ENCODE measurements at regions not wholly inside any gene's neighbourhood (a gene's known extent, or its start where the extent isn't known, plus 50 kb on each side); places are given as distances from the start of the nearest gene placed in this dataset.
"Not testable (repeated sequence)": the region's sequence is repeated elsewhere in the genome, so short reads cannot be mapped to it uniquely, and the experiment has no call there.

DNA sequence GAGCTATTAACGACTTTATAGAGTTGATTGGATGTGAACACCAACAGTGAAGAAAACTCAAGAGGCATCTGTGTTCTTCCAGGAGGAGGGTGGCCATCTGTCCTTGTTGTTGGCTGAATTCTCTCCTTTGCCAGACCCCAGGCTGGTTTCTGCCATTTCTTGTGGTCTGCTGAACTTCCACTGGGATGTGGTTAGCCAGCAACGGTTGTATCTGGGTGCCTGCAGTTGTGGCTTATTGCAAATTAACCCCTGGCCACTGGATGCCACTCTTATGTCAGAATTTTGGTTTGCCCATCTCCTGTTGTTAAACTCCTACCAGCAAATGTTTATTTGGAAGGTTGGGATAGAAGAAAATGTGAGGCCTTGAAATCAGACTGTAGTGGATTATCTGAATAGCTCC, 163.6 kb upstream of the TBC1D5 start:
- no peak for DNase-seq (ENCODE audit: low read depth in 2 of 2)

DNA sequence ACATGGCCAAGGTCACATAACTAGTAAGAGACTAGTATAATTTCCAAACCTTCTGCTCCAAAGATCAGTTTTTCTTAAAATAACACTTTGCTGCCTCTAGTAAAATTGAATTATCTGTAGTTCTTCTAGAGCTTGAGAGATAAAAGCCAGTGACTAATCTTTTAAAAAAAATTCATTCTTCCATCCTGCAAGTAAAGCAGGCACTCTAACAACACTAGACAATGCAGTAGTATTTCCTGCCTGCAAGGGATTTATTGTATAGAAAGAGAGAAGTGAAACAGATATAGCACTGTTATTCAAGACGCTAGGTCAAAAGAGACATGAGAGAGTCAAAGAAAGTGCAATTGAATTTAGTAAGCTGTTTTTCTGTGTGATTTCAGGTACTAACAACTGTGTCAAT, 159.5 kb upstream of the TBC1D5 start:
- DNase-seq (ENCODE audit: low read depth in 2 of 2) = no peak

DNA sequence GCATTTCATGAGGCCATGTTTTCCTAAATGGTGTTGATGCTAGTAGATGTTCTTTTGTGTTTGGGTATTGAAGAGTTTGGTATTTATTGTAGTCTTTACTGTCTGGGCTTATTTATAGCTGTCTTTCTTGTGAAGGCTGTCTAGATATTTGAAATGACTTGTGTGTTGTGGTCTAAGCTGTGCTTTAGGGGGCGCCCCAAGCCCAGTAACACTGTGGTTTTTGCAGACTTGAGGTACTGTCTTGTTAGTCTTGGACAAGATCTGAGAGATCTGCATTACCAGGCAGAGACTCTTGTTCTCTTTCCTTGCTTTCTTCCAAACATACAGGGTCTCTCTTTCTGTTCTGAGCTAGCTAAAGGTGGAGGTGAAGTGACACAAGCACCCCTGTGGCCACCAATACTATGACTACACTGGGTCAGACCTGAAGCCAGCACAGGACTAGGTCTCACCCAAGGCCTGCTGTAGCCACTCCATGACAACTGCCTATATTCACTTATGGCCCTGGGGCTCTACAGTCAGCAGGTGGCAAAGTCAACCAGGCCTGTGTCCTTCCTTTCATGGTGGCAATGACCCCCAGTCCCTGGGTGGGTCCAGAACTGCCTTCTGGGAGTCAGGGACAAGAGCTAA, 152.1 kb upstream of the TBC1D5 start:
- DNase-seq (ENCODE audit: low read depth in 2 of 2) = peak; percentile 7 to 22

DNA sequence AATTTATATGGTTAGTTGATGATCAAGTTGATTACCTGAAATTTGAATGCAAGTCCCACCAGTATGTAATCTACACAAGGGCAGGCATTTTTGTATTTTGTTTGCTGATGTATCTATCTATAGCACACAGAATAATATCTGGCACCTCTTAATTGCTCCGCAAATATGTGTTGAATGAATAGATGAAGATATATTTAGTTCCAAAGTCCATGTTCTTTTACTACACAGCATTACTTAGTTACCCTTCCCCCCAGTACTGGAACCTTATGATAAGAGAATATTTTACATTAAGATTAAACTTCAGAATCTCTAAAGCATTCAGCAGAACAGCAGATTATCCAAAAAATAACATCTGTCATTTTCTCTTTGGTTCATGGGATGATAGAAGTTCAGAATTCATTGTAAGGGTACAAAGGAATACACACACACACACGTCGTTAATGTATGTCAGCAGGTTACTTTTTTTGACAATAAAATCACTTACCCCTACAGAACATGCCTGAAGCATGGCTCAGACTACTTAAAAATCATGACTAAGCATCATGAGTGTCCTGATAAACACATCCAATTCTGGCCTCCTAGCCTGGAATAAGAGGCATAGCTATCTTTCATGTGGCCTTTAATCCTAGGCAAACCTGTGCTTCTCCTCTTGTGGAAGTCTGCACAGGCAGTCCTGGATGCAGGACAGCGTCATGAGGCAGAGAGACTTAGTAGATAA, 148.9 kb upstream of the TBC1D5 start:
- no peak for DNase-seq (ENCODE audit: low read depth in 2 of 2)

DNA sequence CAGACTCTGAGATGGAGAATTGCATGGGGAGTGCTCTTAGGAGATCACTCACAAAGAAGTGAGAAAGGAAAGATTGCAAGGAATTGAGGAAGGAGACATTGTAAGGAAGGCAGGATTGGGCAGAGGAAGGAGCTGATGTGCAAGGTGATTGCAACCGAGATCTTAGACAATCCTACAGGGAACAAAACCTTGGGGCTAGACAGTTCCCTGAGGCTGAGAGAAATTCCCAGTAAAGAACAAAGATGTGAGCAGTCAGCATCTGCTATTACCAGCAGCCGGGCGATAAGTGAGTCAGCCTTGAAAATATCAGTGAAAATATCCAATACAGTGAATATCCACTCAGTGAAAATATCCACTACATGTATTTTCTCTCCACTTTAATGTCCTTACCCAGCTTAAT, 143.6 kb upstream of the TBC1D5 start:
- DNase-seq (ENCODE audit: low read depth in 2 of 2) = no peak

DNA sequence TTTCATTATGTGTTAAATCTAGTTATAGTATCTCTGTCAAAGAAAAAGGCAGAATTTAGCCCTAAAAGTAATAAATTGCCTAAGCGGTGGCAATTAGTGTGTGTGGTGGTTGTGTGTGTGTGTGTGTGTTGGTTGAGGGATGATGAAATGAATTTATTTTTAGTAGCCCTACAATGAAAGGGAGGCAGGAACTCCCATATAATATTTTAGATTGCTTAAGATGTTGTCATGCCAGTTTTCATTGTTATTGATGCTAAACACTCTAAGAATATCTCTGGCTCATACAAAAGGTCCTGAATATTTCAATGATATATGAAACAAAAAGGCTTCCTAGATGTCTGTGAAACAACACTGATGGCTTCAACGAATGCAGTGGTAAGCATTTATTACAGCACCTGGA, 140.6 kb upstream of the TBC1D5 start:
- DNase-seq (ENCODE audit: low read depth in 2 of 2) = no peak

DNA sequence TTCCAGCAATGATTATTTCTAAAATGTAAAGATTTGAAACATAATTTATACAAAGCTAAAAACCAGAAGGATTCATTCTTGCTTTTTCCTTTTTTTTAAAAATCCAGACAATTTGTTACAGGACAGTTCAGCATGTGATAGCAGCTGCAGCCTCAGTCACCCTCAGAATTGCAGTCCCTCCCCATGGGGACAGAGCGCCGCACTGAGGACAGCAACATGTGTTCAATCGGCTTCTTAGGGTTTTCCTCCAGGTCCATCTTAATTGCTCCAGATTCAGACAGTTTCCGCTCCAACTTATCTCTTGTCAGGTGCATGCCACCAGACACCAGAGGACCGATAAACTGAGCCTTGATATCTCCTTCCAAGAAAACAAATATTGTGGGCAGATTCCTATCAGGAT, 134.9 kb upstream of the TBC1D5 start:
- DNase-seq (ENCODE audit: low read depth in 2 of 2) = no peak

DNA sequence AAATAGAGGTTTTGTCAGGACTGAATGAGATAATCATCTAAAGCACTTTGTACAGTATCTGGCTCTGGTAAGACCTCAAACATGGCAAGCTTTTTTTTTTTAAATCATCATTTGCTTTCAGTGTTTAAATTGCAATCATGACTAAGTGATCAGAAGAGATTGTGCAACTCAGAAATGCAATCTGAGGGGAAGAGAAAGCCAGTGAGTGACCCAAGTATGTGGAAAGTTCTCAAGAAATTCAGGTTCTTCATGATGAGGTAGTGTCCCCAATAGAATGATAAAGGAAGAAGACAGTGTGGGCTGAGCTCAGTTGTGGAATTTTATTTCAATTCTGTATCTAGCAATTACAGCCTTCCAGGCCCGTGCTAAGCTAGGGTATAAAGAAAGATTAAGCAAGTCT, 132.2 kb upstream of the TBC1D5 start:
- no peak for DNase-seq (ENCODE audit: low read depth in 2 of 2)

DNA sequence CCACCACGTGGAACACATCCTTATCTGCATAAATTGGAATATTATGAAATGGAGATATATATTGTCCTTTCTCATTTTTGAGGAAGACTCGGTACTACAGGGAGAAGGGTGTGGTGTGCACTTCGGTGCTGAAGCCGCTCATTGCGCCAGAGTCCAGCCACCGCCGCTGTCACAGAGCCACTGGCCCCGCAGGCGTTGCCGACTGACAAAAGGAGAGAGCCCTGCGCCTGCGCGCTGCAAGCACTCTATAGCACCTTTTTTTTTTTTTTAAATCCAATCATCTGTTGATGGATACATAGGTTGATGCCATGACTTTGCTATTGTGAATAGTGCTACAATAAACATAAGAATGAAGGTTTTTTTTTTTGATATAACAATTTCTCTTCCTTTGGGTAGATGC, 130.0 kb upstream of the TBC1D5 start:
- DNase-seq (ENCODE audit: low read depth in 2 of 2) = no peak

DNA sequence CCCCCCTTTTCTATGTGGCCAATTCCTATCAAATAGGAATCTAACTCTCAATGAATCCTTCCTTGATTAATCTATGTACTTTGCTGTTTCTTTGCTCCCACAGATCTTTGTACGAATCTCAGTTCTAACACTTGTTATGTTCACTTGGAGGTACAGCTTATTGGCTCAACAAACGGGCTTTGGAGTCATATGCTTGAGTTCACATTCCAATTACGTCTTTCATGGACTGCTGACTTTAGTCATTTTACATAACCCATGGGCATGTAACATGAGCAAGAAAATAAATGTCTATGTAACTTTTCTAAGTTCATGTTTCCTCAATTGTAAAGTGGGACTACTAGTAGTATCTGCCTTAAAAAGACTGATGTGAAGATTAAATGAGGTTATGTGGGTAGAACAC, 123.2 kb upstream of the TBC1D5 start:
- no peak for DNase-seq (ENCODE audit: low read depth in 2 of 2)

DNA sequence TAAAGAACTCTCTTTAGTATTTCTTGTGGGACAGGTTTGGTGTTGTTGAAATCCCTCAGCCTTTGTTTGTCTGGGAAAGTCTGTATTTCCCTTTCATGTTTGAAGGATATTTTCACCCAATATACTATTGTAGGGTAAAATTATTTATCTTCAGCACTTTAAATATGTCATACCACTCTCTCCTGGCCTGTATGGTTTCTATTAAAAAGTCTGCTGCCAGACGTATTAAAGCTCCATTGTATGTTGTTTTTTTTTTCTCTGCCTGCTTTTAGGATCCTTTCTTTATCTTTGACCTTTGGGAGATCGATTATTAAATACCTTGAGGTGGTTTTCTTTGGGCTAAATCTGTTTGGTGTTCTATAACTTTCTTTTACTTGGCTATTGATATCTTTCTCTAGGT, 119.0 kb upstream of the TBC1D5 start:
- no peak for DNase-seq (ENCODE audit: low read depth in 2 of 2)

DNA sequence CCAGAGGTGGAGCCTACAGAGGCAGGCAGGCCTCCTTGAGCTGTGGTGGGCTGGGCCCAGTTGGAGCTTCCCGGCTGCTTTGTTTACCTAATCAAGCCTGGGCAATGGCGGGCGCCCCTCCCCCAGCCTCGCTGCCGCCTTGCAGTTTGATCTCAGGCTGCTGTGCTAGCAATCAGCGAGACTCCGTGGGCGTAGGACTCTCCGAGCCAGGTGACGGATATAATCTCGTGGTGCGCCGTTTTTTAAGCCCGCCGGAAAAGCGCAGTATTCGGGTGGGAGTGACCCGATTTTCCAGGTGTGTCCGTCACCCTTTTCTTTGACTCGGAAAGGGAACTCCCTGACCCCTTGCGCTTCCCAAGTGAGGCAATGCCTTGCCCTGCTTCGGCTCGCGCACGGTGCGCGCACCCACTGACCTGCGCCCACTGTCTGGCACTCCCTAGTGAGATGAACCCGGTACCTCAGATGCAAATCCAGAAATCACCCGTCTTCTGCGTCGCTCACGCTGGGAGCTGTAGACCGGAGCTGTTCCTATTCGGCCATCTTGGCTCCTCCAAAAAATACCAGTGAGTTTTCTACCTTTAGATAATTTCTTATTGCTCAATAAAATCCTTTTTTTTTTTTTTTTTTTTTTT, 118.5 kb upstream of the TBC1D5 start:
- not testable (repeated sequence) for DNase-seq (ENCODE audit: low read depth in 2 of 2)

DNA sequence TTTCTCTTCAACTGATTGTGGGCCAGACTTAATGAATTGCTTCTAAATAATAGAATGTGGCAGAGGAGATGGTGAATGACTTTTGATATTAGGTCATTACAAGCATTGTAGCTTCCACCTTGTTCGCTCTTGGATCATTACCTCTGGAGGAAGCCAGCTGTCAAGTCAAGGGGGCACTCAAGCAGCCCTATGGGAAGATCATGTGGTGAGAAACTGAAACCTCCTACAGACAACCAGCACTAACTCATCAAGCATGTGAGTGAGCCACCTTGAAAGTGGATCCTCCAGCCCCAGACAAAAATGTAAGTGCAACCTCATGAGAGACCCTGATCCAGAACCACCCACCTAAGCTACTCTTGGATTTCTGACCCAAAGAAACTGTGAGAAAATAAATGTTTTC, 109.8 kb upstream of the TBC1D5 start:
- no peak for DNase-seq (ENCODE audit: low read depth in 2 of 2)

DNA sequence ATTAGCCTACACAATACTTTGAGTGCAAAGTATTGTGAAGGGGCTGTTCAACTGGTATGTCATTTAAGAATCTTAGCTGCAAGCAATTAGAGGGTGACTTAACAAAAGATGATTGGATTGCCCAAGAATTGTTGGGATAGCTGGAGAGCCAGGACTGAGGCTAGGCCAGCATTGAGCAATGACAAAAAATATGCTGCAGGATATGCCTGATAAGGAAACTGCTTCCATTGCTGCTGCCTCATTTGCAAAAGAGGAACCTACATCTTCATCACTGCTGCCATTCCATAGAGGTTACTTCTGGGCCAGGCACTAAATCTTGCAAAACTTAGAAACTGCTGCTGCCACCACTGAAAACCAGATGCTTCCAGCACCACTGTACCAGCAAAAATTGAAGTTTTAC, 108.0 kb upstream of the TBC1D5 start:
- no peak for DNase-seq (ENCODE audit: low read depth in 2 of 2)

DNA sequence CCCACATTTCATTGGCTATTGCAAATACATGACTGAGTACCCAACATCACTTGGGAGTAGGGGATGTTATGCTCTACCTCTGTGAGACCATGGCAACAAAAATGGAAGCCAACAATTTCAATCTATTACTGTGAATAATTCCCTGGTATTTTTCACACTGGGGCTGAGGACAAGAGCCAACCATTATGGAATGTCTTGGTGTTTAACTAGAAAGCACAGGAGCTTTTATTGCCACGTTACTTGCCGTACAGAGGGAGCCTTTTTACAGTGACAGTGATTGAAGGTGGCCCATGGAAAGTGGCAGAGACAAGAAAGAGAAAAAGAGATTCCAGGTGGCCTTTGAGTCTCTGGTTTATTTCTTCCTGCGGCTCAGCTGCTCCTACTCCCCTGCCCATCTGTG, 105.7 kb upstream of the TBC1D5 start:
- DNase-seq (ENCODE audit: low read depth in 2 of 2) = no peak

DNA sequence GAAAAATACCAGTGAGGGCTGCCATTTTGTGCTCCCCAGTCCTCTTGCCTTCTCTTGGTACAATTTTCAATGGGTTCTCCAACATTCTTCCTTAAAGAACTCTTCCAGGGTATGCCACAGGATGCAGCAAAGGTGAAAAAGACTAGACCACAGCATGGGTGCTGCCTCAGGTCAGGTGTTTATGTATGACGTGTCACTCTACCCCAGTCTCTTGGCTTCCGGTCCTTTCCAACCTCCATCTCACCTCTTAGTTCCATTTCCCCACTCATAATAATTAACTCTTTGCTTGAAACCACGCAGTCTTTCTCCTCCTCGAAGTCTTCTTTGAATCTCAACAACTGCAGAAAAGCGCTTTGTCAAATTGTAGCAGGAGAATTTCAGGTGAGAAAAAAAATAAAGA, 104.7 kb upstream of the TBC1D5 start:
- no peak for DNase-seq (ENCODE audit: low read depth in 2 of 2)

DNA sequence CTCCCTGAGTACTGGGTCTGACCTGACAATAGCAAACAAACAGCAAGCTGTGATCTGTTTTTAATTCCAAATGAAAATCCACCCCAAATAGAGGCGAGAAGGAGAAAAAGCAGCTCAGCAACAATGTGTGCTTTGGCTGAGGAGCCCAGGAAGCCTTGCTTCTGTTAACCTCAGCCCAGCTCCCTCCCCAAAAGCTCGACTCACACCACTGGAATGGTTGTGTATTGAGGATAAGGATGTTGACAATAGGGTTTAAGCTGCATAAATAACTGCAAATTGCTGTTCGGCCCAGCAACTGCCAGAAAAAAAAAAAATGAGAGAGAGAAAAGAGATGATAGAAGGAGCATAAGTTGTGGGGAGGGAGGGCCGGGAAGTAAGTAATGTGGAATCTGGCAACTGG, 104.0 kb upstream of the TBC1D5 start:
- no peak for DNase-seq (ENCODE audit: low read depth in 2 of 2)

DNA sequence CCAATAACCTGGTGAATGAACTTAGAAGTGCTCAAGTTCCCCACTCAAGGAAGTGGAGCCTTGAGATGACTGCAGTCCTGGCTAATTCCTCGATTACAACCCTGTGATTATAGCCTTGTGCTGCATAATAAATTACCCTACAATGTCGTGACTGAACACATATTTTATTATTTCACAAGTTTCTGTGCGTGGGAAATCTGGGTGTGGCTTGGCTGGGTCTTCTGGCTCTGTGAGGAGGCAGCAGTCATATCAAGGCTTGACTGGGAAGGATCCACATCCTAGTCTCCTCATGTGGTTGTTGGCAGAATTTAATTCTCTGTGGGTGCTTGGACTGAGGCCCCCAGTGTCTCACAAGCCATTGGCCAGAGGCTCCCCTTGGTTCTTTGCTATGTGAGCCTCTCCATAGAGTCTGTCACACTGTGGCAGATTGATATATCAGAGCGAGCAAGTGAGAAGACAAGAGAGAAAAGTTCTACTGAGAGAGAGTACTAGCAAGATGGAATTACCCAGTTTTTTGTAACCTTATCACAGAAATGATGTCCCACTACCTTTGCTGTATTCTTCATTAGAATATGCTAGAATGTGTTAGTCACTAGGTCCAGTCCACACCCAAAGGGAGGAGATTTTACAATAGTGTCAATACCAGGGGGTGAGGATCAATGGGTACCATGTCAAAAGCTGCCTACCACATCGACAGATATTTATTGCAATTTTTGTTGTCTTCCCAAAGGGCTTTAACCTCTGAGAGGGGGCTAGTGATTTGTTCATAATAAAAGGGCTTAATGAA, 102.8 kb upstream of the TBC1D5 start:
- DNase-seq (ENCODE audit: low read depth in 2 of 2) = no peak

DNA sequence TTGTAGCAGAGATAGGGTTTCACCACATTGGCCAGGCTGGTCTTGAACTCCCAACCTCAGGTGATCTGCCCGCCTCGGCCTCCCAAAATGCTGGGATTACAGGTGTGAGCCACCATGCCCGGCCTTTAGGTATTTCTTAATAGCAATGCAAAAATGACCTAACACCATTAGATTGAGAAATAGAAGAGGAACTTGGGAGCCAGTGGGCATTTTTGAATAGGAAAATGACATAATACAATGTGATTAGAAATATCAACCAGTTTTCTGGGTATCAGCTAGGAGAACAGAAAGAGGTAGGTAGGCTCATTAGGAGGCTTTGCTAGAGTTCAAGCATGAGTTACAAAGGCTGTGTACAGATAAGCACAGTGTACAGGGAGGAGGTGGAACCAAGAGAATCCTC, 101.8 kb upstream of the TBC1D5 start:
- no peak for DNase-seq (ENCODE audit: low read depth in 2 of 2)

DNA sequence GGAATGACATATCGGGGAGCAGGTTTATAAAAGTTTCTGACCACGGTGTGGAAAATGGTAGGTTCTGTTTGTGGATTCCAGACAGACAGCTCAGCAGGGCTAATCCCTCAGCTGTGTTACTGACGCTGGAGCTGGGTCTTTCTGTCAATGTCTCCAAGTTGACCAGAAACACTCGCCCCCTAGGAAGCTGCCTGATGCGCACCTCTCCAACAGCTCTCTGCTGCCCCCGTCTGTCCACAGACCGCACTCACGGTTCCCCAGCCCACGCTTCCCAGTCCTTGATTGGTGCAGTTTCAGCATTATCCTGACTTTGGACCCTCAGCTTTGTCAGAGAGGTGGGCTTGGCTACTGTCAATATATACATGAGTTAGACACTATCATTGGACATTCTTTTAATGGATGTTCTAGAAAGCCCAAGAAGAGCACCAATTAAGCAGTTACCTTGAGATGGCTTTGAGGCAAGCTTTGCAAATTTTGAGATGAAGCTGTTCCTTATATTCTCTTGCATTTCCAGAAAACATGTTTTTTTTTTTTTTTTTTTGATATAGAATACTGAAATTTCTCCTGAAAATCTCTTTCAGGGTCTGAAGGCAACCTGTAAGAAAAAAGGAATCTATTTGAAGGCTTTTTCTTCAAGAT, 98.9 kb upstream of the TBC1D5 start:
- DNase-seq (ENCODE audit: low read depth in 2 of 2) = peak; percentile 68 to 83

DNA sequence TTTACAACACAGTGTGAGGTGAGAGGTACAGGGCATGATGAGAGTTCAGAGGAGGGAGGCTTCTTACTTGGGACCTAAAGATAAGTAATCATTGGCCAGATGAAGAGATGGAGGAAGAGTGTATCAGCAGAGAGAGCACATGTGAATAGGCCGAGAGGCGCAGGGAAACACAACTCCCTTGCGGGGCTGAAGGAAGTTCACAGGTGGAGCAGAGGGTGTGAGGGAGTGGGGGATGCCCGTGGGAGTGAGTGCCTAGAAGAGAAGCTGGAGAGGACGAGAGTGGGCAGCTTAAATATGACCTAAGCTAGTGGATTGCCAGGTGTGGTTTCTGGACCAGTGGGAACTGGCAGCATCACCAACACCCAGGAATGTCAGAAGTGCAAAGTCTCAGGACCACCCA, 98.2 kb upstream of the TBC1D5 start:
- DNase-seq (ENCODE audit: low read depth in 2 of 2) = no peak

DNA sequence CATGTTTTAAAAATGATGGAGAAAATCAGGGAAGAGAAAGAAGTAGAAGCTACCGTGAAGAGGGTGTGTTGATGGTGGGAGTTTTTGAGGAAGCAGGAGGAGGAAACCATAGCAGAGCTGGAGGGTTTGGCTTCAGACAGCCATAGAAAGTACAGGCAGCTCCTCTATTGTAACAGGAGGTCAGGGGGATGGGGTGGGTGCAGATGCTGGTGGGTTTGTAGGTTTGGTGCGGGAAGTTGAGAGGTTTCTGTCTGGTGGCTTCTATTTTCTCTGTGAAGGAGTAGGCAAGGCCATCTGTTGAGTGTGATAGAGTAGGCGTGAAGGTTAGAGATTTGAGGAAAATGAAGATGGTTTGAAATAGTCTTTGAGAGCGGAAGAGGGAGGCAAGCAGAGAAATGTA, 97.7 kb upstream of the TBC1D5 start:
- DNase-seq (ENCODE audit: low read depth in 2 of 2) = no peak
